Loucy (cell line): ENCODE measurements at regions not wholly inside any gene's neighbourhood (a gene's known extent, or its start where the extent isn't known, plus 50 kb on each side); places are given as distances from the start of the nearest gene placed in this dataset.

ENCODE experiments used
- H2AFZ ChIP-seq: fragments of 200-600 bp; sonication (generic); 2 replicates; pipeline ENCODE4 v1.6.0; 2016; ENCODE audit warnings: antibody characterized with exemption, mild to moderate bottlenecking, low read length, moderate library complexity
- H3F3A ChIP-seq: fragments of 200-600 bp; 2 replicates; pipeline ENCODE4 v1.6.0; 2016; ENCODE audit warnings: antibody characterized with exemption, low read depth, mild to moderate bottlenecking
- H3K27me3 ChIP-seq: fragments of 200-600 bp; sonication (generic); 2 replicates; pipeline ENCODE4 v1.6.1; 2014; ENCODE audit warnings: low read length, mild to moderate bottlenecking; ENCODE audit not compliant: insufficient read depth, poor library complexity, severe bottlenecking
- H3K36me3 ChIP-seq: fragments of 200-600 bp; sonication (generic); 2 replicates; pipeline ENCODE4 v1.6.1; 2016; ENCODE audit warnings: low read length; ENCODE audit not compliant: insufficient read depth
- H3K4me1 ChIP-seq: fragments of 200-600 bp; sonication (generic); 2 replicates; pipeline ENCODE4 v1.5.1; 2014; ENCODE audit warnings: low read length, mild to moderate bottlenecking; ENCODE audit not compliant: insufficient read depth, poor library complexity, severe bottlenecking
- H3K4me2 ChIP-seq: fragments of 200-600 bp; sonication (generic); 2 replicates; pipeline ENCODE4 v1.6.0; 2014; ENCODE audit warnings: antibody characterized with exemption, low read length, low read depth, mild to moderate bottlenecking; ENCODE audit not compliant: poor library complexity, severe bottlenecking
- H3K4me3 ChIP-seq: fragments of 200-600 bp; sonication (generic); 2 replicates; pipeline ENCODE4 v1.5.1; 2014; ENCODE audit warnings: low read length, mild to moderate bottlenecking, mixed read lengths; ENCODE audit not compliant: poor library complexity, severe bottlenecking
- H3K79me2 ChIP-seq: fragments of 200-600 bp; sonication (generic); 2 replicates; pipeline ENCODE4 v1.6.1; 2014; ENCODE audit warnings: low read length; ENCODE audit not compliant: insufficient read depth
- H3K9ac ChIP-seq: fragments of 200-600 bp; sonication (generic); 2 replicates; pipeline ENCODE4 v1.6.0; 2014; ENCODE audit warnings: mild to moderate bottlenecking, low read depth, low read length, moderate library complexity; ENCODE audit not compliant: poor library complexity, severe bottlenecking
- H3K9me2 ChIP-seq: fragments of 200-600 bp; sonication (generic); replicated peaks from 2 replicates; pipeline ENCODE4 v1.6.1; 2016; ENCODE audit warnings: low read depth, low read length, mixed read lengths
- H3K9me3 ChIP-seq: fragments of 200-600 bp; sonication (generic); 2 replicates; pipeline ENCODE4 v1.6.1; 2014; ENCODE audit warnings: mild to moderate bottlenecking, antibody characterized with exemption, low read length, low read depth; ENCODE audit not compliant: insufficient read depth
- H4K20me1 ChIP-seq: fragments of 200-600 bp; sonication (generic); 2 replicates; pipeline ENCODE4 v1.6.0; 2014; ENCODE audit warnings: antibody characterized with exemption, low read length, mild to moderate bottlenecking; ENCODE audit not compliant: insufficient read depth, poor library complexity, severe bottlenecking
- CTCF ChIP-seq: fragments of 200-600 bp; sonication (generic); conservative IDR thresholded peaks from 2 replicates; pipeline ENCODE4 v1.5.1; 2014; ENCODE audit warnings: mild to moderate bottlenecking, antibody characterized with exemption, low read length
- EZH2phosphoT487 ChIP-seq: fragments of 200-600 bp; IDR thresholded peaks from 2 replicates; pipeline ENCODE4 v1.6.1; 2018; ENCODE audit warnings: antibody characterized with exemption, mild to moderate bottlenecking, moderate library complexity, borderline replicate concordance

- H3F3A ChIP-seq, result no peaks in the 10 kb centered on the region
- no peaks in the 10 kb centered on the region for H3K27me3 ChIP-seq
- H3K4me2 ChIP-seq, result no peak overlapping the region
- no peaks in the 10 kb centered on the region for H3K79me2 ChIP-seq
- no peaks in the 10 kb centered on the region for H3K9me2 ChIP-seq
- no peaks in the 10 kb centered on the region for H4K20me1 ChIP-seq
- no peak overlapping the region for H3K9ac ChIP-seq
- no peak for TF ChIP-seq CTCF
- no peak for TF ChIP-seq EZH2phosphoT487
- no peaks in the 10 kb centered on the region for H3K9me3 ChIP-seq
- no peaks in the 10 kb centered on the region for H3K4me1 ChIP-seq
- no peaks in the 10 kb centered on the region for H3K36me3 ChIP-seq
- no peak overlapping the region for H3K4me3 ChIP-seq
- no peak overlapping the region for H2AFZ ChIP-seq
Measured at GRCh38 chr3:101128001-101128400, 134.8 kb upstream of the ABI3BP start.

- H3K27me3 ChIP-seq, result no peaks in the 10 kb centered on the region
- H3K79me2 ChIP-seq, result no peaks in the 10 kb centered on the region
- H3K9ac ChIP-seq, result no peak overlapping the region
- no peak overlapping the region for H3K4me2 ChIP-seq
- no peaks in the 10 kb centered on the region for H3K9me2 ChIP-seq
- no peaks in the 10 kb centered on the region for H3F3A ChIP-seq
- H3K4me3 ChIP-seq, result no peak overlapping the region
- no peaks in the 10 kb centered on the region for H3K4me1 ChIP-seq
- H2AFZ ChIP-seq, result no peak overlapping the region
- H3K9me3 ChIP-seq, result no peaks in the 10 kb centered on the region
- TF ChIP-seq EZH2phosphoT487 (no peak), CTCF (no peak)
- no peaks in the 10 kb centered on the region for H4K20me1 ChIP-seq
- no peaks in the 10 kb centered on the region for H3K36me3 ChIP-seq
Measured at GRCh38 chr3:101124125-101124524, 130.9 kb upstream of the ABI3BP start.

- Histone ChIP-seq H3F3A (no peaks in the 10 kb centered on the region), H3K36me3 (no peaks in the 10 kb centered on the region), H3K9ac (no peak overlapping the region), H3K9me3 (no peaks in the 10 kb centered on the region), H3K79me2 (no peaks in the 10 kb centered on the region), H3K4me1 (no peaks in the 10 kb centered on the region), H3K9me2 (no peaks in the 10 kb centered on the region), H3K4me2 (no peak overlapping the region), H2AFZ (no peak overlapping the region), H4K20me1 (no peaks in the 10 kb centered on the region), H3K4me3 (no peak overlapping the region), H3K27me3 (no peaks in the 10 kb centered on the region)
- no peak for TF ChIP-seq EZH2phosphoT487
- TF ChIP-seq CTCF, result no peak
Measured at GRCh38 chr3:101123081-101123480, 129.9 kb upstream of the ABI3BP start.
